ENCODE measurements at regions not wholly inside any gene's neighbourhood (a gene's known extent, or its start where the extent isn't known, plus 50 kb on each side); places are given as distances from the start of the nearest gene placed in this dataset.

DNA sequence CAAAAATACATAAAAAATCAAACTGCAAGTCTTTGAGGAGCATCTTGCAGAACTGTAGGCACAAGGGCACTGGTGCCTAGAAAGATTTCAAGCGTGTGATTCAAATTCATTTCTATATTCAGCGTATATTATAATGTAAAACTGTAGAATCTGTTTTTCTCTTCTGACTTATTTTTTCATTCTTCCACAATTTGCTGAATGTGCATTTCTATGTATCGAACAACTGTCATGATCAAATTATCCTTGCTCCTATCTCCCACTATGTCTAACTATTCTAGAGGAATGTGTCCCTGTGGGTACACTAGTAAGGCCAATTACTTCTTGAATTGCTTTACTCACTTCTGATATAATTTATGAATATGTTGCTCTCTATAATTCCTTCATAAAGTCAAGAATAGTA, 283.0 kb upstream of the MAGI2 start:
- TF ChIP-seq CTCF (IDR thresholded peaks at IDR 0.05; ENCODE audit: poor library complexity) (no peak), EZH2 (IDR thresholded peaks at IDR 0.05; ENCODE audit: borderline replicate concordance) (no peak), EZH2phosphoT487 (IDR thresholded peaks at IDR 0.05; ENCODE audit: low read depth, severe bottlenecking, unreplicated experiment) (no peak)

Data from hepatocyte (in vitro differentiated cells).